Stimulated activated CD8-positive, alpha-beta memory T cell treated with anti-CD3 and anti-CD28 coated beads, Interleukin-7, amount 100 ng/mL, for 1 hour (primary cell): ENCODE measurements at regions not wholly inside any gene's neighbourhood (a gene's known extent, or its start where the extent isn't known, plus 50 kb on each side); places are given as distances from the start of the nearest gene placed in this dataset.

ENCODE experiments used
- DNase-seq, 2 donors: peaks; one replicate each; pipeline ENCODE4 v3.0.0-alpha.2; 2020; ENCODE audit warnings: low read depth in 2 of 2

GRCh38 chr6:1515280-1515679 is 94.4 kb upstream of the FOXC1 start:
- DNase-seq = no peak

- no peak for DNase-seq
Observed at GRCh38 chr6:1515781-1516180, 93.9 kb upstream of the FOXC1 start.

- DNase-seq = no peak
Observed at GRCh38 chr6:1516742-1517520, 92.8 kb upstream of the FOXC1 start.

GRCh38 chr6:1518855-1519254 is 90.9 kb upstream of the FOXC1 start:
- no peak for DNase-seq

GRCh38 chr6:1519597-1519996 is 90.1 kb upstream of the FOXC1 start:
- DNase-seq = no peak

DNA sequence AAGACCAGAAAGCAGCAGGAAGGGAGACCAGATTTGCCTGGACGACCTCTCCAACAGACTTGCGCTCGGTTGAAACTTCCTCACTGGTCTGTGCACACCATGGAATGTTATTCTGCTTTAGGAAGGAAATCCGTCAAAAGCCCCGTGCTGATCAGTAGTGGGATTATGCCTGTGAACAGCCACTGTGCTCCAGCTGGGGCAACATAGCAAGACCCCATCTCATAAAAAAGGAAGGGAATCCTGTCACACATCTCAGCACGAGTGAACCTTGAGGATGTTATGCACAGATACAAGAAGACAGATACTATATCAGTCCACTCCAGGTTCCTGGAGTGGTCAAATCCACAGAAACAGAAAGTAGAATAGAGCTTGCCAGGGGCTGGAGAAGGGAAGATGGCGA is 86.9 kb upstream of the FOXC1 start:
- DNase-seq = no peak

GRCh38 chr6:1524040-1524480 is 85.7 kb upstream of the FOXC1 start:
- DNase-seq = peak; percentile 21 to 67

DNA sequence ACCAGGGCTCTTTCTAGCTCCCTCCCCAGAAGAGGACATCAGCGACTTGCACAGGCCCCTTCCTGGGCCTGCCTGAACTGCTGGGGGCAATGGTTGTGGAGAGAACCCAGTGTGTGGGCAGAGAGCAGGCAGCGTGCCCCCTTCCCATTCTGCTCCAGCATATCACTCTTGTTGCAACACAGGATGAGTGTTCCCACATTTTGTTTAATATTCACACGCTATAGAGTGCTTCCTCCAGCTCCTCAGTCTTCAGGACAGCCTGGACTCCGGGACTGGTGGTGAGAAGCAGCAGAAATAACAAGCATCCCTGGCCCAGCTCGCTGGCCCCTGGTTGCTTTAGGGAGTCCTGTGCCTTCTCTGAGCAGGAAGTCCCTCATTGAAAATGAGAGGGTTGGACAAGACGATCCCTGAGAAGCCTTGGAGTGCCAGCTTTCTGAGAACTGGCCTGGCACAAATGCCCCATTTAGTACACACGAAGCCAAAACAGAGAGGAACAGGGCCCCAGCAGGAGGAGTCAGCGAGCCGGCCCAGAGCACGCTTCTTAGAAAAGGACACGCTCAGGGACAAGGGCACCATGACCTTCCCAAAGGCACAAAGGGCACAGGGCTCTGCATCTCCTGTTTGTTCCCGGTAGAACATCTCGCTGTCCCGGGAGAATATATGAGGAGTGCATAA is 84.2 kb upstream of the FOXC1 start:
- no peak for DNase-seq

DNA sequence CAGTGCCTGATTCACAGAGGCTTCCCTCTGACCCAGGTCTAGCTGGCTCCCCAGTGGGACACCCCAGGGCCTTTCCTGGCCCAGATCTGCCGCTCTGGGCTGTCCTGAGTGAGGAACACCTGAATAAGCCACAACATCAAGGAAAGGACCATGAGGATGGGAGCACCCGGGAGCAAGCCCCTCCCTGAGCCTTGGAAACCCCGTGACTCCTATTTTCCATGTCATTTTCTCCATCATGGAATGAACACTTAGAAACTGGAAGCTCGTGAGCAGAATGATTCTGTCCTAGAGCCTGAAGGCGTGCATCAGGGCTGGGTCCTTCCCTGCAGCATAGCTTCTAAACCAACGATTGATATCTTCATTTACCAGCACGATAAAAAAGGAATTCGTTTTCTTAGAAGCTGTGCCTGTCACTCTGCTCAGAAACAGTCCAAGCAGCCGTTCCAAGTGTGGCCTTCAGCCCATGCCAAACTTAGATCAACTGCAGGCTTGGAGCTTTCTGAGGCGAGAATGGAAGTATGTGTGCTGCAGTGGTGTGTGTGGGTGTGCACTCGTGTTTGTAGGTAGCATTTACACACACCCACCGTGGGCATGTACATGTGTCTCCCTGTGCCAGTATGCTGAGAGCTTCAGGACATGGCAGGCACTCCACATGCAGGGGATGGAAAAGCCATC is 83.2 kb upstream of the FOXC1 start:
- no peak for DNase-seq

GRCh38 chr6:1527073-1527457 is 82.7 kb upstream of the FOXC1 start:
- peak in 1 of 2 donors; percentile 15 for DNase-seq

DNA sequence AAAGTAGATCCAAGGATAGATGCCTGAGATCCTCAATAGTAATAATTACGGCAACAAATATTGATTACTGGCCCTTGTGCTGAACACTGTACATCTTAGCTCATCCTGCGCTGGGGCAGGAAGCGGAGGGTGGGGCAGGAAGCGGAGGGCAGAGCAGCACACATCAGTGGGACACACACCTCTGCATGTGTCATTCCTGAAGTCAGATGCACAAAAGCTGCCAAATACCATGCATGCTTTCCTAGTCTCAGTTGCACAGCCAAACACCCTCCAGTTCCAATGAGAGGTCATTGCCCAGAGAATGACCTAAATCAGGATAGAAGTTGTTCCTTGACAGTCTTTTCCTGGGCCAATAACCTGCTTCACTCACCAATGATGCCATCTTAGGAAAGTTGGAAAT is 74.4 kb upstream of the FOXC1 start:
- DNase-seq = no peak

GRCh38 chr6:1536526-1537429 is 72.9 kb upstream of the FOXC1 start:
- no peak for DNase-seq

DNA sequence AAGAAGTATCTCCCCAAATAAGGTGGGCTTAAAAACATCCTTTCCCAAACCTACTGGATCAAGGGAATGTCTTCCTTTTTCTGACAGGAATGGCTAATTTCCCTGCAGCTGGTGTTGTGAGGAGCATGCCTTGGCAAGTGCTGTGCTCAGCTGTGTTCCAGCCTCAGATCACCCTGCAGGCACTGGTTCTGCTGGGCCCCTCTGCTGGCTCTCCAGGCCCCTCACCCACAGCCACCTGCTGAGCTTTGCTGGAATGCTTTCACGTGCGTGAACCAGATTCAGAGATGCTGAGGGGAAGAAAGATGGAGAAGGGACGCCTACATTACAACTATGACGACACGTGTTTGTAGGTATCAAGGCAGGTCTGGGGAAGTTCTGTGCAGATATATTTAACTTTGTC is 71.3 kb upstream of the FOXC1 start:
- no peak for DNase-seq

DNA sequence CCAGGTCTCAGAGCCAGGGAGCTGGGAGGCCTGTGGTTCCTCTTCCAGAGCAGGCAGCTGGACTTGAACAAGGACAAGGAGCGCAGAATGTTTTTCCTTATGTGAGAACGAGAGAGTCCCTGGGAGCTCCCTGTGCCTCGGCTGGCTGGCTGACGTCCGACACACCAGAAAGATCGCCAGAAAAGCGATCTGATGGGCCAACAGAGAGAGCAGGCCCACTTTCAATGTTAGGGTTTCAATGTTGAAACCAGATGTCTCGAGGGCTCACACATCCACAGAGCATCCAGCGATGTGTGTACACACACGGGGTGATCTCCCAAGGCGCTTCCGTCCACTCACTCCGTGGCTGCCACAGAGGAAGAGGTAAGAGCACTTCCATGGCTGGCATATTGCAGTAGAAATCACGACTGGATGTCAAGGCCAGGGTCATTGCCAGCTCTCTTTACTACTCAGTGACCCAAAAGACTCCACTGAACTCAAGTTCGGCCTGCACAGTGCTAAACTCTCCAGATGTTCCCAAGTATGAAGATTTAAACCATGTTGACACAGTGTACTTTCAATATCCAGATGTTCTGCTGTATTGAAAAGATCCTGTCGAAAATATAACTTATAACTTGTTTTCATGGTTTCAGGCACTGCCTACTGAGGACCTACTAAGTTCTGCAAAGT is 70.8 kb upstream of the FOXC1 start:
- DNase-seq = no peak

DNA sequence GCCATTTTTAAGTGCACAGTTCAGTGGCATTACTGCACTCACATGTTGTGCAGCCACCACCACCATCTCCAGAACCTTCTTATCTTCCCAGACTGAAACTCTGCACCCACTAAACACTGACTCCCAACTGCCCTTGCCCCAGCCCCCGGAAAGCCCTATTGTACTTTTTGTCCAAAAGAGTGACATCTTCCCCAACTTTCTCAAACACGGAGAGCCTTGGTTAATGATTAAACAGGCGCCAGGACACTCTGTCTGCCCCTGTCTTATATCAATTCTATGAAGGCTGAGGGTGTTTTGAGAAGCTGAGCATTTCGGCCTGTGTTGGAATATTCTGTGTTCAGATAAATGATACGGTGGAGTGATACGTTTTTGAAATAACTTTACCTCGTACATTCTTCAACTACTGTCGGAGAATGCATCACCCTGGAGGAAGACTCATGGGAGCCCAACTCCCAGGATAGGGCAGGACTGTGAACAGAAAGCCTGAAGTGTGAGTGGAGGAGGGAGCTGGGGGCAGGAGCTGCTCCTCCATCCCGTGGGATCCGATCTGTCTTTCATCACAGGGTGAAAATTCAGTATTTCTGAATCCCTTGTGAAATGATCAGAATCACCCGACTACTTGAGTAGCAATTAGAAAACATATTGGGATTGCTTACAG is 68.7 kb upstream of the FOXC1 start:
- DNase-seq = no peak

GRCh38 chr6:1542335-1542734 is 67.4 kb upstream of the FOXC1 start:
- DNase-seq = no peak

DNA sequence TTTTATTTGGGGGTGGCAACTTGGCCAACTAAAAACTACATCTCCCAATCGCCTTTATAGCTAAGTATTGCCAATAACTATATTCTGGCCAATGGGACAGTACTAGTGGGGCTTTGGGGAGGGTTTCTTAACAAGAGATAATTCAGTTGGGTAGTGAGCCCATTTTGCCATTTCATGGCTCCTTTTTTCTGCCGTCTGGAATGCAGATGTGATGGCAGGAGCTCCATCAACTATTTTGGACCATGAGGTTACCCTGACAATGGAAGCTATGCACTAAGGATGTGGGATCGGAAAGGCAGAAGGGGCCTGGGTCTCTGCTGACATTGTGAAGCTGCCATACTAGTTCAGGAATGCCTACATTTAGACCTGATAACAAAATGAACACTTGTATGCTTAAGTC is 67.0 kb upstream of the FOXC1 start:
- no peak for DNase-seq

GRCh38 chr6:1544000-1544399 is 65.7 kb upstream of the FOXC1 start:
- DNase-seq = no peak

- no peak for DNase-seq
Observed at GRCh38 chr6:1544603-1545002, 65.1 kb upstream of the FOXC1 start.

GRCh38 chr6:1545654-1546053 is 64.1 kb upstream of the FOXC1 start:
- DNase-seq = no peak

DNA sequence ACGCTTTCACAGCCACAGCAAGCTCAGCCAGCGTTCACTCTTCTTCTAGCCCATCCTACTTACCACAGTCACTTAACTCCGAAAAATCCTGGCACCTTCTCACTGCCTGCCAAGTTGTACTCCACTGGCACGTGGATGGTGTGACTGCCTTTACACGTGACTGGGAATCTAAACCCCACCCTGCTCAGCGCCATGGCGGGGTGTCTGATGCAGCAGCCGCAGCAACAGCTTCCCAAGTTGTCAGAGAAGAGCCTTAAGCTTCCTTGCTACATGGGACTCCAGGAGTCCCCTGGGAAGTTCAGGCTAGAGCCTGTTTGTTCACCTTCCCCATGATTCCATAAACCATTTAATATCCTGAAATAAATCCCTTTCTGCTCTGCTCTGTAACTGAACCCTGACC is 61.9 kb upstream of the FOXC1 start:
- DNase-seq = no peak
